Peyer's patch (tissue), 4 donors: ENCODE measurements at regions not wholly inside any gene's neighbourhood (a gene's known extent, or its start where the extent isn't known, plus 50 kb on each side); places are given as distances from the start of the nearest gene placed in this dataset.
"Not testable (repeated sequence)": the region's sequence is repeated elsewhere in the genome, so short reads cannot be mapped to it uniquely, and the experiment has no call there.

Experiments used
- CTCF ChIP-seq, 6 experiments: fragments of 450-650 bp in 4 of 6; fragments of 200-600 bp in 2 of 6; sonication (generic) in 1 of 6; IDR thresholded peaks; one replicate each; pipeline ENCODE4 v1.5.1; 2017 to 2019; ENCODE audit warnings: antibody characterized with exemption in 6 of 6, mild to moderate bottlenecking in 3 of 6, moderate library complexity in 1 of 6
- POLR2A ChIP-seq, 2 donors: fragments of 450-650 bp; IDR thresholded peaks; one replicate each; pipeline ENCODE4 v1.5.1; 2017; ENCODE audit warnings: antibody characterized with exemption in 2 of 2, mild to moderate bottlenecking in 2 of 2, moderate library complexity in 2 of 2

- not testable (repeated sequence) for TF ChIP-seq CTCF, POLR2A (IDR thresholded peaks at IDR 0.05)
Observed at GRCh38 chr7:52728683-52729082, 306.8 kb upstream of the POM121L12 start.
